ENCODE measurements at regions not wholly inside any gene's neighbourhood (a gene's known extent, or its start where the extent isn't known, plus 50 kb on each side); places are given as distances from the start of the nearest gene placed in this dataset.

DNA sequence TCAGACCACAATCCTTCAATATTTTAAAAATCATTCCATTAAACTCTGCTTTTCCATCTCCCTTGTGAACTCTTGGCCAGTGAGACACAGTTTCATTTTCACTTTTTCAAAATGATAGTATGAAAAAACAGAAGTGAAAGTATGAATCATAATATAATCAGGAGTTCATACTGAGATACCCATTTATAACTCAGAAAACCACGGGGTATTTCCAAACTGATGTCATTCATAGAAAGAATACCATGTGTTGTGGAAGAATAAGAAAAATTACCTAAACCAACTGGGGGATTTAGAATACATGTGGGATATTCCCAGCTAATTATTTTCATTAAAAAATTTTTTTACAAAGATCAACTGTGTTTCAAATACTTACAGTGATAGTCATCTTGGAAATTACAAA lies 149.9 kb downstream of the MRPL39 start:
- H3K36me3 ChIP-seq (ENCODE audit: insufficient read depth): no peaks in the 10 kb centered on the region
- no peak overlapping the region for H3K4me3 ChIP-seq (IDR thresholded peaks at IDR 0.05; ENCODE audit: insufficient read depth, low read depth, low read length)
- H3K79me2 ChIP-seq (ENCODE audit: insufficient read depth, low read depth): no peaks in the 10 kb centered on the region
- peak overlapping the region; percentile 26; the same call in 1 of the 2 replicates for H3K9ac ChIP-seq
- H2AFZ ChIP-seq (ENCODE audit: low read depth): no peak overlapping the region
- peak overlapping the region; percentile 59 for H3K4me2 ChIP-seq
- H3K27me3 ChIP-seq (ENCODE audit: insufficient read depth, low read depth): no peaks in the 10 kb centered on the region
- TF ChIP-seq, protein P1, sequence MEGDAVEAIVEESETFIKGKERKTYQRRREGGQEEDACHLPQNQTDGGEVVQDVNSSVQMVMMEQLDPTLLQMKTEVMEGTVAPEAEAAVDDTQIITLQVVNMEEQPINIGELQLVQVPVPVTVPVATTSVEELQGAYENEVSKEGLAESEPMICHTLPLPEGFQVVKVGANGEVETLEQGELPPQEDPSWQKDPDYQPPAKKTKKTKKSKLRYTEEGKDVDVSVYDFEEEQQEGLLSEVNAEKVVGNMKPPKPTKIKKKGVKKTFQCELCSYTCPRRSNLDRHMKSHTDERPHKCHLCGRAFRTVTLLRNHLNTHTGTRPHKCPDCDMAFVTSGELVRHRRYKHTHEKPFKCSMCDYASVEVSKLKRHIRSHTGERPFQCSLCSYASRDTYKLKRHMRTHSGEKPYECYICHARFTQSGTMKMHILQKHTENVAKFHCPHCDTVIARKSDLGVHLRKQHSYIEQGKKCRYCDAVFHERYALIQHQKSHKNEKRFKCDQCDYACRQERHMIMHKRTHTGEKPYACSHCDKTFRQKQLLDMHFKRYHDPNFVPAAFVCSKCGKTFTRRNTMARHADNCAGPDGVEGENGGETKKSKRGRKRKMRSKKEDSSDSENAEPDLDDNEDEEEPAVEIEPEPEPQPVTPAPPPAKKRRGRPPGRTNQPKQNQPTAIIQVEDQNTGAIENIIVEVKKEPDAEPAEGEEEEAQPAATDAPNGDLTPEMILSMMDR (conservative IDR thresholded peaks at IDR 0.05; ENCODE audit: low read depth, low read length): no peak
- no peaks in the 10 kb centered on the region for H4K20me1 ChIP-seq (ENCODE audit: insufficient read depth)
- H3K4me1 ChIP-seq (ENCODE audit: low read depth, poor library complexity, severe bottlenecking): peaks cover 37% of the 10 kb centered on the region
- H3K27ac ChIP-seq: peak overlapping the region; percentile 75

DNA sequence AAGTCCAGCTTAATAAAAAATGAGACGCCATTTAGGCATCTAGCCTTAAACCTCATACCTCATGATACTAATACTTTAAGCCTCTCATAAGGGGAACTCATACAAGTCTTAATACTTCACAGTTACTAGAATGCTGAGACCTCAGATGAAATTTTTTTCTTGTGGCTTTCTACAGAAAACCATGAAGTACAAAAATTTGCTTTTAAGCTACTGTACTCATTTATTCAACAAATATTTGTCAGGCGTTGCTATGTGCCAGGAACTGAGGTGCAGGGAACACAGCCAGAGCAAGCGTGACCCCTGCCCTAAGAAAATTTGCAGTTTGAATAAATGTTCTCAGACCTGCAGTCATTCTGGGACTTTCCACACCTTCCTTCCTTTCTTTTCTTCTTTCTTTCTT lies 150.6 kb downstream of the MRPL39 start:
- Histone ChIP-seq H3K4me2 (peak overlapping the region; percentile 59), H3K79me2 (ENCODE audit: insufficient read depth, low read depth) (no peaks in the 10 kb centered on the region), H4K20me1 (ENCODE audit: insufficient read depth) (no peaks in the 10 kb centered on the region), H3K4me3 (IDR thresholded peaks at IDR 0.05; ENCODE audit: insufficient read depth, low read depth, low read length) (no peak overlapping the region), H3K27me3 (ENCODE audit: insufficient read depth, low read depth) (no peaks in the 10 kb centered on the region), H3K36me3 (ENCODE audit: insufficient read depth) (no peaks in the 10 kb centered on the region), H3K9ac (no peak overlapping the region), H3K27ac (peak overlapping the region; percentile 75), H3K4me1 (ENCODE audit: low read depth, poor library complexity, severe bottlenecking) (peaks cover 37% of the 10 kb centered on the region), H2AFZ (ENCODE audit: low read depth) (no peak overlapping the region)
- TF ChIP-seq, protein P1 (conservative IDR thresholded peaks at IDR 0.05; ENCODE audit: low read depth, low read length): no peak

DNA sequence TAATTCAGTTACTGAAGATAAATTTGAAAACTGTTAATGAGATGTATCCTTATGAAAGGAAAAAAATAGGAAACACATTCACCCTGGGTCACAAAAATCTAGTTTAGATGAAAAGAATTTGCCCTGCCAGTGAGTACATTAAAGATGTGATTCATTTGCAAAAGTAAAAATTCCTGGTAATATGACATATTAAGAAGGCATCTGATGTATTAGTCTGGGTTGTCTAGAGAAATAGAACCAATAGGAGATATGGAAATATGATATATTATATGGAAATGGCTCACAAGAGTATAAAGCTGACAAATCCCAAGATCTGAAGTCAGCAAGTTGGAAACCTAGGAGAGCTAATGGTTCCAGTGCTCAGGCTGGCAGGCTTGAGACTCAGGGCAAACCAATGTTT lies 153.8 kb downstream of the MRPL39 start:
- Histone ChIP-seq H4K20me1 (ENCODE audit: insufficient read depth) (no peaks in the 10 kb centered on the region), H3K4me2 (no peak overlapping the region), H3K27ac (no peak overlapping the region), H3K79me2 (ENCODE audit: insufficient read depth, low read depth) (no peaks in the 10 kb centered on the region), H2AFZ (ENCODE audit: low read depth) (no peak overlapping the region), H3K9ac (no peak overlapping the region), H3K4me3 (IDR thresholded peaks at IDR 0.05; ENCODE audit: insufficient read depth, low read depth, low read length) (no peak overlapping the region), H3K27me3 (ENCODE audit: insufficient read depth, low read depth) (no peaks in the 10 kb centered on the region), H3K36me3 (ENCODE audit: insufficient read depth) (no peaks in the 10 kb centered on the region), H3K4me1 (ENCODE audit: low read depth, poor library complexity, severe bottlenecking) (peaks cover 27% of the 10 kb centered on the region)
- TF ChIP-seq, protein P1 (conservative IDR thresholded peaks at IDR 0.05; ENCODE audit: low read depth, low read length): no peak

DNA sequence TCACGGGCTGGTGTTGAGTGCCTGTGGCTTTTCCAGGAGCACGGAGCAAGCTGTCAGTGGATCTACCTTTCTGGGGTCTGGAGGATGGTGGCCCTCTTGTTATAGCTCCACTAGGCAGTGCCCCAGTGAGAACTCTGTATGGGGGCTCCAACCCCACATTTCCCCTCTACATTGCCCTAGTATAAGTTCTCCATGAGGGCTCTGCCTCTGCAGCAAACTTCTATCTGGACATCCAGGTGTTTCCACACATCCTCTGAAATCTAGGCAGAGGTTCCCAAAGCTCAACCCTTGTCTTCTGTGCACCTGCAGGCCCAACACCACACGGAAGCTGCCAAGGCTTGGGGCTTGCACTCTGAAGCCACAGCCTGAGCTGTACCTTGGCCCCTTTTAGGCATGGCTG lies 157.3 kb downstream of the MRPL39 start:
- H3K36me3 ChIP-seq (ENCODE audit: insufficient read depth): no peaks in the 10 kb centered on the region
- TF ChIP-seq, protein P1 (conservative IDR thresholded peaks at IDR 0.05; ENCODE audit: low read depth, low read length): no peak
- no peaks in the 10 kb centered on the region for H3K4me1 ChIP-seq (ENCODE audit: low read depth, poor library complexity, severe bottlenecking)
- H3K27me3 ChIP-seq (ENCODE audit: insufficient read depth, low read depth): no peaks in the 10 kb centered on the region
- no peak overlapping the region for H2AFZ ChIP-seq (ENCODE audit: low read depth)
- H3K4me2 ChIP-seq: no peak overlapping the region
- H3K27ac ChIP-seq: no peak overlapping the region
- no peak overlapping the region for H3K4me3 ChIP-seq (IDR thresholded peaks at IDR 0.05; ENCODE audit: insufficient read depth, low read depth, low read length)
- H3K79me2 ChIP-seq (ENCODE audit: insufficient read depth, low read depth): no peaks in the 10 kb centered on the region
- no peak overlapping the region for H3K9ac ChIP-seq
- H4K20me1 ChIP-seq (ENCODE audit: insufficient read depth): no peaks in the 10 kb centered on the region
